Mucosa of rectum (tissue), 2 donors: ENCODE measurements at regions not wholly inside any gene's neighbourhood (a gene's known extent, or its start where the extent isn't known, plus 50 kb on each side); places are given as distances from the start of the nearest gene placed in this dataset.

Source experiments
- H3K27ac ChIP-seq, 2 donors: one replicate each; pipeline ENCODE4 v1.7.0; 2013; ENCODE audit warnings: inconsistent platforms in 2 of 2, low read depth in 2 of 2, low read length in 2 of 2
- H3K27me3 ChIP-seq, 2 donors: one replicate each; pipeline ENCODE4 v1.7.0; 2013; ENCODE audit warnings: low read length in 2 of 2; ENCODE audit not compliant: control insufficient read depth in 2 of 2, insufficient read depth in 2 of 2
- H3K36me3 ChIP-seq, 2 donors: one replicate each; pipeline ENCODE4 v1.7.0; 2013; ENCODE audit warnings: low read length in 2 of 2; ENCODE audit not compliant: control insufficient read depth in 2 of 2, insufficient read depth in 2 of 2
- H3K4me1 ChIP-seq, 2 donors: one replicate each; pipeline ENCODE4 v1.7.0; 2013; ENCODE audit warnings: low read length in 2 of 2, mild to moderate bottlenecking in 1 of 2; ENCODE audit not compliant: control insufficient read depth in 2 of 2, insufficient read depth in 2 of 2
- H3K4me3 ChIP-seq, 2 donors: one replicate each; pipeline ENCODE4 v1.7.0; 2013; ENCODE audit warnings: low read length in 2 of 2
- H3K9ac ChIP-seq, 2 donors: one replicate each; pipeline ENCODE4 v1.7.0; 2013; ENCODE audit warnings: low read length in 2 of 2, low read depth in 1 of 2, mild to moderate bottlenecking in 1 of 2
- H3K9me3 ChIP-seq, 2 donors: one replicate each; pipeline ENCODE4 v1.7.0; 2013; ENCODE audit warnings: low read length in 2 of 2; ENCODE audit not compliant: control insufficient read depth in 2 of 2
- donor health status: healthy.
- donor health status: Normal muscosa, but diverticular disease.

- Histone ChIP-seq H3K4me3 (no peak overlapping the region), H3K9me3 (no peaks in the 10 kb centered on the region), H3K4me1 (peaks cover 63 to 68% of the 10 kb centered on the region in 2 donors), H3K27me3 (no peaks in the 10 kb centered on the region), H3K36me3 (peaks cover 0 to 3% of the 10 kb centered on the region in 2 donors), H3K27ac (peak overlapping the region in 1 of 2 donors; percentile 83), H3K9ac (peak overlapping the region in 1 of 2 donors; percentile 23)
Observed at GRCh38 chr17:77321649-77322513, 181.1 kb downstream of the SEC14L1 start.

- Histone ChIP-seq H3K27ac (peak overlapping the region; percentile 76 to 83), H3K4me1 (peaks cover 72% of the 10 kb centered on the region in 2 donors), H3K4me3 (peak overlapping the region in 1 of 2 donors; percentile 2), H3K27me3 (no peaks in the 10 kb centered on the region), H3K9ac (peak overlapping the region; percentile 23 to 24), H3K36me3 (peaks cover 0 to 3% of the 10 kb centered on the region in 2 donors), H3K9me3 (no peaks in the 10 kb centered on the region)
Observed at GRCh38 chr17:77322514-77323412, 182.0 kb downstream of the SEC14L1 start.

GRCh38 chr17:77323413-77324171 is 182.8 kb downstream of the SEC14L1 start:
- no peaks in the 10 kb centered on the region for H3K9me3 ChIP-seq
- peaks cover 68 to 72% of the 10 kb centered on the region in 2 donors for H3K4me1 ChIP-seq

GRCh38 chr17:77324227-77324626 is 183.5 kb downstream of the SEC14L1 start:
- no peak overlapping the region for H3K4me3 ChIP-seq
- peaks cover 67% of the 10 kb centered on the region in 2 donors for H3K4me1 ChIP-seq
- H3K27ac ChIP-seq = peak overlapping the region; percentile 69 to 83
- H3K27me3 ChIP-seq = no peaks in the 10 kb centered on the region
- peaks cover 0 to 3% of the 10 kb centered on the region in 2 donors for H3K36me3 ChIP-seq
- H3K9ac ChIP-seq = no peak overlapping the region
- no peaks in the 10 kb centered on the region for H3K9me3 ChIP-seq

More at GRCh38 chr17:77323413-77324171, 182.8 kb downstream of the SEC14L1 start:
- H3K27ac ChIP-seq = peak overlapping the region; percentile 76 to 83
- peaks cover 0 to 3% of the 10 kb centered on the region in 2 donors for H3K36me3 ChIP-seq
- peak overlapping the region; percentile 22 to 37 for H3K4me3 ChIP-seq
- peak overlapping the region; percentile 9 to 41 for H3K9ac ChIP-seq
- H3K27me3 ChIP-seq = no peaks in the 10 kb centered on the region

GRCh38 chr17:77325577-77326075 is 184.9 kb downstream of the SEC14L1 start:
- Histone ChIP-seq H3K4me1 (peaks cover 57 to 64% of the 10 kb centered on the region in 2 donors), H3K36me3 (peaks cover 0 to 3% of the 10 kb centered on the region in 2 donors), H3K27me3 (no peaks in the 10 kb centered on the region), H3K9me3 (no peaks in the 10 kb centered on the region), H3K4me3 (no peak overlapping the region), H3K27ac (peak overlapping the region; percentile 69 to 83), H3K9ac (peak overlapping the region in 1 of 2 donors; percentile 34)

GRCh38 chr17:77326076-77326591 is 185.4 kb downstream of the SEC14L1 start:
- no peaks in the 10 kb centered on the region for H3K27me3 ChIP-seq
- no peak overlapping the region for H3K27ac ChIP-seq
- no peak overlapping the region for H3K9ac ChIP-seq
- peaks cover 0 to 3% of the 10 kb centered on the region in 2 donors for H3K36me3 ChIP-seq
- H3K4me3 ChIP-seq = no peak overlapping the region
- H3K9me3 ChIP-seq = no peaks in the 10 kb centered on the region
- H3K4me1 ChIP-seq = peaks cover 53 to 65% of the 10 kb centered on the region in 2 donors

- Histone ChIP-seq H3K36me3 (peaks cover 0 to 3% of the 10 kb centered on the region in 2 donors), H3K4me1 (peaks cover 56 to 70% of the 10 kb centered on the region in 2 donors), H3K27ac (no peak overlapping the region), H3K9me3 (no peaks in the 10 kb centered on the region), H3K4me3 (no peak overlapping the region), H3K9ac (no peak overlapping the region), H3K27me3 (no peaks in the 10 kb centered on the region)
Observed at GRCh38 chr17:77326636-77327035, 185.9 kb downstream of the SEC14L1 start.

GRCh38 chr17:77327181-77327565 is 186.4 kb downstream of the SEC14L1 start:
- peaks cover 53 to 72% of the 10 kb centered on the region in 2 donors for H3K4me1 ChIP-seq

More at GRCh38 chr17:77327181-77327565, 186.4 kb downstream of the SEC14L1 start:
- Histone ChIP-seq H3K9ac (no peak overlapping the region), H3K4me3 (no peak overlapping the region), H3K27ac (peak overlapping the region; percentile 11 to 43), H3K9me3 (no peaks in the 10 kb centered on the region), H3K27me3 (no peaks in the 10 kb centered on the region), H3K36me3 (peaks cover 0 to 3% of the 10 kb centered on the region in 2 donors)
